Caki2 (cell line): ENCODE measurements at regions not wholly inside any gene's neighbourhood (a gene's known extent, or its start where the extent isn't known, plus 50 kb on each side); places are given as distances from the start of the nearest gene placed in this dataset.
"Not testable (repeated sequence)": the region's sequence is repeated elsewhere in the genome, so short reads cannot be mapped to it uniquely, and the experiment has no call there.

ENCODE experiments used
- DNase-seq: peaks from one replicate; pipeline ENCODE4 v3.0.0-alpha.2; 2015; ENCODE audit warnings: low read depth
- in situ Hi-C: cut with HindIII; loops from 2 replicates; pipeline ENCODE4 v1.10.0; 2016; ENCODE audit warnings: low sequenced_read_pairs, low pct_unique_long_range_greater_than_20kb, mixed read lengths

DNA sequence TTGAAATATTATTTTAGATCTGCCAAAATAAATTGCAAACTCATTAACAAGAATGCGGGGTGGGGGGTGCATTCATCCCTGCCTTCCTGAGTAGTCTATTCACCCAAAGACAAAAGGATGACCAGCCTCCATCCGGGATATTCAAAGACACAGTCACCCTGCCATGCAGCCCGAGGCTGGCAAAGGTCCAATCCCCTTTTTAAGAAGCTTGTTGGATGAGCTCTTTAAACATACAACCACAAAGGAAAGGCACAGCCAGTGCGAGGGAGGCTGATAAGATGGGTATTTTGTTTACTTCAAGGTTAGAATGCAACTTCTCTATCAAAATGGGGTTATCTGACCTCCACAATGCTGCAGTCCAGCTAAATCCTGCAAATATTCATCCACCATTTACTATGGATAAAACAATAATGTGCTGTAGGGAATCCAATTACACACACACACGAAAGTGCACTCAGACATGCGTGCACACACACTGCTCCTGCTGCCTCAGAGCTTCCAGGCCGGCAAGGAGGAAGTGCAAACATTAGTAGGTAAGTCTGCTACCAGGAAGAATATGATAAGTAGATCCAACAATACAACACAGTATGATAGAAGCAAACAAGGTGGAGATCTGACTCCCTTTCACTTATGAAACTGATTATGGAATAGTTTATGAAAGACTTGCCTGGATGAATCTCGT lies 133.6 kb downstream of the CCDC74A start:
- in situ Hi-C loops, DNase-seq: not testable (repeated sequence)

DNA sequence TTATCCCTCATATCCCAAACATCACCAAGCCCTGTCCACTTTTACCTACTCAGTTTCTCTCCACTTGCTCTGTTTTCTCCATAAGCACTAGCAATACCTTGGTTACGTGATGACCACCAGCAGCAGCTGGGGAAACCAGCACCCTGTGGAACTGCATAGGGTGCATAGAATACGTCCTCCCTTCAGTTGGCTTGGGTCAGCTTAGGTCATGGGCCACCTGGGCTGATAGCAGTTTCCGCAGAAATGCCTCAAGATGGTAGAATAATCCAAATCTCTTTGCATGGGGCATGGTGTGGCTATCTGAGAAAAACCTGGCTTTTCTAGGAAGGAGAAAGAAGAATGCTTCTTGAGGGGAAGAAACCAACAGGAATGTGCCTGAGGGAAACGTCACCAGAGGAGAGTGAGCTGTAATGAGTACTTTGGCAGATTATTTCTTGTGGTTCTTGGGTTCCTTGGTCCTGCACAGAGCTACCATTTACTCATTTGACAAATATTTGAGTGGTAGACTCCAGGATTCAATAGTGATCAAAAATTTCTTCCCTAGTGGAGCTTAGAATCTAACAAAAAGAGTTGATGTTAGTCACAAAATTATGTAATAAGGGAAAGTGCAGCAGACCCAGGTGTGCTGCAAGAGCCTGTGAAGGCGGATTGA lies 134.3 kb downstream of the CCDC74A start:
- in situ Hi-C loops: not testable (repeated sequence)

DNA sequence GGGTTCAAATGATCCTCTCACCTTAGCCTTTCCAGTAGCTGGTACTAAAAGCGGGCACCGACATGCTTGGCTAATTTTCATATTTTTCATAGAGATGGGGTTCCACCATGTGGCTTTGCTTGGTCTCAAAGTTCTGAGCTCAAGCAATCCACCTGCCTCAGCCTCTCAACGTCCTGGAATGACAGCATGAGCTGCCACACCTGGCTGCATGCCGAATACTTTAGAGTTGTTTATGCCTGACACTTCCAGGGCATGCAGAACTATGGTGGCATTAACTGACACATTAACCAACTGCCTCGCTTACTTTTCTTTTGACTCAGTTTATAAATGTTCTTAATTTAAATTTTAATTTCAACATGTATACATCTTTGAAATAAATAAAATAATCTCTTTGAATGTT lies 135.8 kb downstream of the CCDC74A start:
- DNase-seq, in situ Hi-C loops: not testable (repeated sequence)

More for the DNA sequence above, 134.3 kb downstream of the CCDC74A start:
- not testable (repeated sequence) for DNase-seq

DNA sequence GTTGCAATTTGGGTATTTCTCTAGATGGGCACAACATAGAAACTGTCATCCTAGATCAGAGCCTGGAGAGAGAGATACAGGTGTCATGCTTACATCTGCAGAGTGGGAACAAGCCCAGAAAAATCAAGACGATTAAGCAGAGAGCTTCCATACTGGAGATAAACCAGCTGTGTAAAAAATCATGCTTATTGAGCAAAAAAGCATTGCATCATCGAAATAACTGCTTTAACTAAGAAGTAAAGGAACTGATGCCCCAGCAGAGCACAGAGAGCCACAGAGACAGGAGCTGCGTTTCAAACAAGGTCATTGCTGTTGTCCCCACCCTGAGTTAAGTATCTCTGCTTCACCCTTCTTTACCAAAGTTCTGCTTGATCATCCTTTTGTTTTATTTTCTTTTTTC lies 138.0 kb downstream of the CCDC74A start:
- in situ Hi-C loops, DNase-seq: not testable (repeated sequence)

DNA sequence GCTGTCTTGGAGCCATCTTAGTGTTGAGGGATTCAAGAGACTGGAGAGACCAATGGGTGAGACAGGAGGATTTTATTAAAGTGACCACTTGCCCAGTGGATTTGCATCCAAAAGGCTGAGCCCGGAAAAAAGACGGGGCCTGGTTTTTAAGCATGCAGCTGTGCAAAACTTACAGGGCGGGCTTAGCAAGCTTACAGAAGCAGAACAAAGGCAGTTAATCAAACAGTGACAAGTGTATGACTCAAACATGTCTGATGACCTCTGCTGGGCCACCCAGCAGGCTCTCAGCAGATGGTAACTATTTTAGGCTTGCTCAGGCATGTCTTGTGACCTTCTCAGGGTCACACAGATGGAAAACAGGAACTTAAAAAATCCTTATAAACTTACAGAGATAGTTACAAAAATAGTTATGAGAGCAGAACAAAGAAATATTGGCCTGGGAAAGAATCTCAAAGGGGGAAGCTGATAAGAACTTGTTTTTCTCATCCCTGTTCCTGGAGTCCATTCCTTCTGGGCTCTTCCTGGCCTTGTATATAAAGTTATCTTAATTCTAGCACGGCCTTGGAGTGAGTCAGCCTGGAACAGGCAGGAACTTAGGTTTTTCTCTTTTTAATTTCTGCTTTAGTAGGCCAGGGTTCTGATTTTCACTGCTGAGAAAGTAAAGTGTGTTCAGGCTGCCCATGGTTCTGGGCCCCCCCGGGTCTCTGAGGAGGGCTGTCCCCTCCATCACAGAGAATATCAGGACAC lies 141.3 kb downstream of the CCDC74A start:
- peak; percentile 87 for DNase-seq
- in situ Hi-C loops: not testable (repeated sequence)

DNA sequence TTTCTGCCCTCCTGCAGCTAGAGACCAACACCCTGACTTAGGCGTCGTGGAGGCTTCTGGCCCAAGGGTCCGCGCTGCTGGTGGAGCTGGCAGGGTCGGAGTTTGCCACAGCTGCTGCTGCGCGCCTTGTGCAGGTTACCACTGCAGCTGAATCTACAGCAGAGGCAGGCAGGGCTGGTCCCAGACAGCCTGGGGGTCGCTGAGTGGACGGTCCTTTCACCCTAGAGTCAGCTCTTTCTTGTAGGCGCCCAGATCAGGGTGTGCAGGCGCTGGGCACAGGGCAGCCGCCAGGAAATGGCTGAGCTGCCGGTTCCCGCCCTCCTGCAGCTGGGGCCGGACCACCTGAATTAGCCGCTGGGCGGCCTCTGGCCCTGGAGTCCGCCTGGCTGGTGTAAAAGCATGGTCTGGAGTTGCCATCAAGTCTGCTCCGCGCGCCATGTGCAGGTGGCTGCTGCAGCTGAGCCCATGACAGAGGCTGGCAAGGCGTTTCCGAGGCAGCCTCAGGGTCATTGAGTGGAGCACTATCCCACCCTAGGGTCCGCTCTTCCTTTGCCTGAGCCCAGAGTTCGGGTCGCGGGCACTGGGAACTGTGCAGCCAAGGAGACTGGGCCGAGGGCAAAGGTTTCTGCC lies 144.3 kb downstream of the CCDC74A start:
- DNase-seq, in situ Hi-C loops: not testable (repeated sequence)

DNA sequence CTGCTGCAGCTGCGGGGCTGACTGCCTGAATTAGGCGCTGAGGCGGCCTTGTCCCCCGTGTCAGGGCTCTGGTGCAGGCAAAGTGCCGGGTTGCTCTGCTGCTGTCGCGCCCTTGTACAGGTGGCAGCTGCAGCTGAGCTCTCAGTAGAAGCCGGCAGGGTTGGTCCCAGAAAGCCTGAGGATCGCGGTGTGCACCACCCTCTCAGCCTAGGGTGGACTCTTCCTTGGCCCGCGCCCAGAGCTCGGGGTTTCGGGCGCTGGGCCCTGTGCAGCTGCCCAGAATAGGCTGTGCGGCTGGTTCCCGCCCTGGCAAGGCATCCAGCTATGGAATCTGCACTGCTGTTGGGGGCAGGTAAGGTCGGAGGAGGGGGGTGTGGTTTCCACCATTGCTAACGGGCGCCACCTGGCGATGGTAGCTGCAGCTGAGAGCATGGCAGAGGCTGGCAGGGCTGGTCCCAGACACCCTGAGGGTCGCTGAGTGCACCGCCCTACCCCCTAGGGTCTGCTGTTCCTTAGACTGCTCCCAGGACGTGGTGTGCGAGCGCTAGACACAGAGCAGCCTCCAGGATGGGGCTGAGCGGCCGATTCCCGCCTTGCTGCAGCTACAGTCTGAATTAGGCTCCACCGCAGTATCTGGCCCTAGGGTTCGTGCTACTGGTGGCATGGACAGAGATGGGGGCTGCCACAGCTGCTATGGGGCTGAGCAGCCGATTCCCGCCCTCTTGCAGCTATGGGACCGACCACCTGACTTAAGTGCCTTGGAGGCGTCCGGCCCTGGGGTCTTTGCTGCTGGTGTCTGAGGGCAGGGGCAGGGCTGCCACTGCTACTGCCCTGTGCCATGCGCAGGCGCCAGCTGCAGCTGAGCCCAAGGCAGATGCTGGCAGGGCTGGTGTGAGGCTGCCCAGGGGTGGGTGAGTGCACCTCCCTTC lies 145.0 kb downstream of the CCDC74A start:
- in situ Hi-C loops: not testable (repeated sequence)
- DNase-seq: peak; percentile 65

DNA sequence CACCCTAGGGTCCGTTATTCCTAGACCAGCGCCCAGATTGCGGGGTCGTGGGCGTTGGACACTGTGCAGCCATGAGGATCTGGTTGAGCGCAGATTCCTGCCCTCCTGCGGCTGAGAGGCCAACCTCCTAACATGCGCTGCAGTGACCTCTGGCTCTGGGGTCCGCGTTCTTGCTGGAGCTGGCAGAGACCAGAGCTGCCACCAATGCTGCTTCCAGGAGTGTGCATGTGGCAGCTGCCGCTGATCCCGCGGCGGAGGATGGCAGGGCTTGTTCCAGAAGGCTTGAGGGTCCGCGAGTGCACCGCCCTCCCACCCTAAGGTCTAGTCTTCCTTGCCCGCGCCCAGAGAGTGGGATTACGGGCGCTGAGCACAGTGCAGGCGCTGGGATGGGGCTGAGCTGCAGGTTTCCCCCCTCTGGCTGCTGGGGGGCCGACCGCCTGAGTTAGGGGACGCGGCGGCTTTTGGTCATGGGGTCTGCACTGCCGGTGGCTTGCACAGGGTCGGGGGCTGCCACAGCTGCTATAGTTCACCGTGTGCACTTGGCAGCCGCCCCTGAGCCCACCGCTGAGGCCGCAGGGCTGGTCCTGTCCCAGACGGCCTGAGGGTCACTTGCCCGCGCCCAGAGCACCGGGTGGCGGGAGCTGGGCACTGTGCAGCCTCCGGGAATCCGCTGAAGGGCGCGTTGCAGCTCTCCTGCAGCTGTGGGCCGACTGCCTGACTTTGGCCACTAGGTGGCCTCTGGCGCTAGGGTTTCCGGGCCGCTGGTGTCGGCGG lies 145.9 kb downstream of the CCDC74A start:
- DNase-seq: peak; percentile 65
- in situ Hi-C loops: no loop called here

DNA sequence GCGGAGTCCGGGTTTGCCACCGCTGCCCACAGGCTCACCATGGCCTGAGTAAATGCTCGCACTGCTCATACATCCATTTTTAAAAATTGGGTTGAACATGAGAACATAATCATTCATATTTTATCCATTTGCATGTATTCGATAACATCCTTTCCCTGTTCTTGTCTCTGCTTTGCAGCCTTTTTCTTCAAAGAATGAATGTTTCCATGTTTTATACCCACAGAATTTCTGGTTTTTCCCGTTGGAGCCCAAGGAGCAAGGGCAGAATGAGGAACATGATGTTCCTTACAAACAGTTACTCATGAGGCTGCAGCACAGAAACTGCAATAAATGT lies 146.5 kb downstream of the CCDC74A start:
- in situ Hi-C loops: no loop called here
- DNase-seq: no peak

DNA sequence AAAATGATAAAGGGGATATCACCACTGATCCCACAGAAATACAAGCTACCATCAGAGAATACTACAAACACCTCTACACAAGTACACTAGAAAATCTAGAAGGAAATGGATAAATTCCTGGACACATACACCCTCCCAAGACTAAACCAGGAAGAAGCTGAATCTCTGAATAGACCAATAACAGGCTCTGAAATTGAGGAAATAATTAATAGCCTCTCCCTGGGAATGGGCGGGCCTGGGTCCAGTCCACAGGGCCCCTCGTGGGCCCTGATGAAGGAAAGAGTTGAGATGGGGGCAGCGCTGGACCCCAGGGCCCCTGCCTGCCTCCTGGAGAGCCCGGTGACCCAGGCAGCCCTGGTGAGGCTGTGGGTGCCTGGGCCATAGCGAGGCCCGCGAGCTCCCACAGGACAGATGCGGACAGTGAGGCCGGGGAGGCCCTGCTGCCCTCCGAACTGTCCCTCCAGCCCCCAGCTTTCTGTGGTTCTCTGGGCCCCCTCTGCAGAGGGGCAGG lies 154.0 kb downstream of the CCDC74A start:
- DNase-seq, in situ Hi-C loops: not testable (repeated sequence)

DNA sequence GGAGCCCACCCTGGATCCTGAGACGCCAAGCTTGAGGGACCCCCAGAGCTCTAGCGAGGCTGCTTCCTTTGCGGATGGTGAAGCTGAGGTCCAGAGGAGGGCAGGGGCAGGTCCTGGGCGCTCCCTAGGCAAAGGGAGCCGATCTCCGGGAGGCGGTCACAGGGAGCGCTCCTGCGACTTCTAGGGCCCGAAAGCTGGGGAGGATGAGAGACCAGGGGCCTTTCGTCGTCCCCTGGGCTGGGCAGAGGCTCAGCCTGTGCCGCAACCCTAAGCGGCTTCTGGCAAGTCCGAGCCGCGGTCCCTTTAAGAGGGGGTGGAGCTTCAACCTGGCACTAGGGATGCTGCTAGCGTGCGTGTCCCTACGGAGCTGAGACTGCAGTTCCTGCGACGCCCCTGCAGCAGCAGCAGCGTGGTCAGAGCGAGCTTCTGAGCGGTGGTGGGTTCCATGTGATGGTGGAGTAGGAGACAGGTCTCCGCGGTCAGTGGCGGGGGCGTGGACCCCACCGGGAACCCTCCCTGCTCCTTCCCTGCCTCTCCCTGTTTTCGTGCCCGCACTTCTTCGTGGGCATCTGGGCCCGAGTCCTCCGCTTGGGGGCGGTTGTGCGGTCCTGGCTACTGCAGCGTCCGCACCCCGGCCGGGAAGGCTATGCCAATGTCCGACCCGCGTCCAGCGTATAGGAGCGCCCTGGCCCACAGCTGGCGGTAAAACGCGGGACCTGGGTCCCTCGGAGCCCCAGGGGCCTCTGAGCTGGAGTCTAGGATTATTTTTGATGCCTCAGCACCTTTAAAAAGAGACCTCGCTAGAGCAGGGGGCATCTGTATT lies 154.6 kb downstream of the CCDC74A start:
- in situ Hi-C loops: no loop called here
- peak; percentile 88 for DNase-seq

DNA sequence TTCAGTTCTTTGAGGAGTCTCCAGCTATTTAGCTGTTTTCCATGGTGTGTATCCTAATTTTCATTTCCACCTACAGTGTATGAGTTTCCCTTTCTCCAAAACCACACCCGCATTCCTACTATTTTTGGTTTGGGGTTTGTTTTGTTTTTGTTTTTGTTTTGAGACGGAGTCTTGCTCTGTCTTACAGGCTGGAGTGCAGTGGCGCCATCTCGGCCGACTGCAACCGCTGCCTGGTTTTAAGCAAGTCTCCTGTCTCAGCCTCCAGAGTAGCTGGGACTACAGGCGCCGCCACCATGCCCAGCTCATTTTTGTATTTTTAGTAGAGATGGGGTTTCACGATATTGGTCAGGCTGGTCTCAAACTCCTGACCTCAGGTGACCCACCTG lies 155.2 kb downstream of the CCDC74A start:
- DNase-seq: peak; percentile 45
- in situ Hi-C loops: not testable (repeated sequence)

DNA sequence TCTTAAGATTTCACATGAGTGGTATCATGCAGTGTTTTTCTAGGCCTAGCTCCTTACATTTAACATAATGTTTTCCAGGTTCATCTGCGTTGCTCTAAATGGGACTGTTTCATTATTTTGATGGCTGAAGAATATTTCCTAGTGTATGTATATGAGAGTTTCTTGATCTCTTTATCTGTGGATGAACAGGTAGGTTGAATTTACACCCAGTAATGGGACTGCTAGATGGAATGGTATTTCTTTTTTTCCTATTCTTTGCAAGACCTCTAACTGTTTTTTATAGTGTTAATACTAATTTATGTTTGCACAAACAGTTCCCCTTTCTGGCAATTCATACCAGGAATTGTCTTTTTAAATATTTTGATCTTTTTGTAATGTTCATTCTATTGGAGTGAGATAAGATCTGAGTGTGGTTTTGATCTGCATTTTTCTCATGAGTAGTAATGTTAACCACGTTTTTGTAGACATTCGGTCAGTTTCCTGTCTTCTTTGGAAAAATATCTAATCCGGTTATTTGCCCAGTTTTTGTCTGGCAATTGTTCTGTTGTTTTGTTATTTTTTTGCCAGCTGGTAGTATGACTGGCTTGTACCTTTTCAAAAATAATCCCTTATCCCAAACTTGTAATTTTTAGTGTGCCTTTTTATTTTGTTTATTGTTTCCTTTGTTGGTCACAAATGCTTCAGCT lies 157.1 kb downstream of the CCDC74A start:
- in situ Hi-C loops: not testable (repeated sequence)

DNA sequence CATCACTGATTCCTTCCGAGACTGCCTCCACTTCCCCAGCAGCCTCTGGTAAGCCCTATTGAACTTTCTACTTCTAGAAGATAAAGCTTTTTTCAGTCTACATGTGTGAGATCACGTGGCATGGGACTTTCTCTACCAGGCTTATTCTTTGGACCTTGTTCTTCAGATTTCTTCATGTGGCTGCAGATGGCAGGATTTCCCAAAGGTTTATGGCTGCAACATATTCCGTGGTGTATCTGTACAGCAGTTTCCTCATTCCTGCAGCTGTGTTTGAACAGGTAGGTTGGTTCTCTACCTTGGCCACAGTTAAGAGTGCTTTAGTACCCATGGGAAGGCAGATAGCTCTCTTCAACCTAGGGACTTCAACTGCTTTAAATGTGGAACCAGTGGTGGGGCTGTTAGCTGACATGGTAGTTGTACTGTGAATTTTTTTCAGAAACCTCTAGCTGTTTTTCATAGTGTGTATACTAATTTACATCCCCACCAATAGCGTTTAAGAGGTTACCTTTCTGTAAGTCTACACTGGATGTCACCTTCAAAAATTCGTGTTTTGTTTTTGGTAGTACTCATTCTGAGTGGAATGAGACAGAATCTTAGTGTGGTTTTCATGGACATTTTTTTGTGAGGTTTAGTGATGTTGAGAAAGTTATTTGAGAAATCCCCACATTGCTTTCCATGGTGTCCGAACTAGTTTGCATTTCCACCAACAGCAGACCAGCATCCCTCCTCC lies 158.6 kb downstream of the CCDC74A start:
- DNase-seq, in situ Hi-C loops: not testable (repeated sequence)

More for the DNA sequence above, 157.1 kb downstream of the CCDC74A start:
- DNase-seq: not testable (repeated sequence)

DNA sequence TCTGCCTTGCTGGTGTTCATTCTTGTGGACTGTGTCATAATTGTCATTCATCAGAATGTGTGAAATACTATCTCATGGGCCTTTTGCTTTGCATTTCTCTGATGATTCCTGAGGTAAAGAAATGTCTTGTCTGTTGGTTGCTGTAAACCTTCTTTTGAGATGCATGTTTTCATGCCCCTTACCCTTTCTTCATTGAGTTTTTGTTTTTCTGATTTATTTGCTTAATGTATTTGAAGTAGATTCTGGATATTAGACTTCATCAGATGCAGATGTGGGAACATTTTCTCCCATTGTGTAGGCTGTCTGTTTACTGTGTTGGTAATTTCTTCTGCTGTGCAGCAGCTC lies 159.2 kb downstream of the CCDC74A start:
- in situ Hi-C loops, DNase-seq: not testable (repeated sequence)
